ENCODE measurements at regions not wholly inside any gene's neighbourhood (a gene's known extent, or its start where the extent isn't known, plus 50 kb on each side); places are given as distances from the start of the nearest gene placed in this dataset.

DNA sequence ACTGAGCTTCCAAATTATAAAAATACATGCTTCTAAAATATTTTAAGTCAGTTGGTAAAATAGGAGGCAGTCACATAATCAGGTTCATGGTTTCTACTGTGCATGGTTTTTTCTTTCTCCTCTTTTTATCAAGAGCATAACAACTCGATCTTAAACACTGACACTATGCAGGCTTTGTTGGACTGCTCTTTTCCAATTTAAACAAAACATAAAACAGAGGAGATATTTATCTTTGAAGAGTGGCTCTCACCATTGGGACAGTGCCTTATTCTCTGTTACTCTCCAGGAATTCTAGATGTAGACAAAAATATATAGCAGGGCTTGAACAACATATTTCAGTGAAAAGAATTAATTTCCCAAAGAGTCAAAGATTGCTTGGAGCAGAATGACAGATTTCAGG, 883.5 kb upstream of the ADGRL2 start:
- Histone ChIP-seq H3K36me3 (no peaks in the 10 kb centered on the region), H3K4me3 (no peak overlapping the region), H3K27me3 (no peaks in the 10 kb centered on the region), H3K27ac (no peak overlapping the region), H3K4me1 (no peaks in the 10 kb centered on the region), H3K9me3 (no peaks in the 10 kb centered on the region)
- no peak for DNase-seq (ENCODE audit: low spot score in 2 of 2)
- intact Hi-C loops (cut with DNase I; ENCODE audit: low total_unique reads), result no loop called here
- TF ChIP-seq POLR2AphosphoS5 (IDR thresholded peaks at IDR 0.05), result no peak
- no peak for TF ChIP-seq POLR2A (IDR thresholded peaks at IDR 0.05)
- TF ChIP-seq, protein P1, sequence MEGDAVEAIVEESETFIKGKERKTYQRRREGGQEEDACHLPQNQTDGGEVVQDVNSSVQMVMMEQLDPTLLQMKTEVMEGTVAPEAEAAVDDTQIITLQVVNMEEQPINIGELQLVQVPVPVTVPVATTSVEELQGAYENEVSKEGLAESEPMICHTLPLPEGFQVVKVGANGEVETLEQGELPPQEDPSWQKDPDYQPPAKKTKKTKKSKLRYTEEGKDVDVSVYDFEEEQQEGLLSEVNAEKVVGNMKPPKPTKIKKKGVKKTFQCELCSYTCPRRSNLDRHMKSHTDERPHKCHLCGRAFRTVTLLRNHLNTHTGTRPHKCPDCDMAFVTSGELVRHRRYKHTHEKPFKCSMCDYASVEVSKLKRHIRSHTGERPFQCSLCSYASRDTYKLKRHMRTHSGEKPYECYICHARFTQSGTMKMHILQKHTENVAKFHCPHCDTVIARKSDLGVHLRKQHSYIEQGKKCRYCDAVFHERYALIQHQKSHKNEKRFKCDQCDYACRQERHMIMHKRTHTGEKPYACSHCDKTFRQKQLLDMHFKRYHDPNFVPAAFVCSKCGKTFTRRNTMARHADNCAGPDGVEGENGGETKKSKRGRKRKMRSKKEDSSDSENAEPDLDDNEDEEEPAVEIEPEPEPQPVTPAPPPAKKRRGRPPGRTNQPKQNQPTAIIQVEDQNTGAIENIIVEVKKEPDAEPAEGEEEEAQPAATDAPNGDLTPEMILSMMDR (IDR thresholded peaks at IDR 0.05), result no peak

DNA sequence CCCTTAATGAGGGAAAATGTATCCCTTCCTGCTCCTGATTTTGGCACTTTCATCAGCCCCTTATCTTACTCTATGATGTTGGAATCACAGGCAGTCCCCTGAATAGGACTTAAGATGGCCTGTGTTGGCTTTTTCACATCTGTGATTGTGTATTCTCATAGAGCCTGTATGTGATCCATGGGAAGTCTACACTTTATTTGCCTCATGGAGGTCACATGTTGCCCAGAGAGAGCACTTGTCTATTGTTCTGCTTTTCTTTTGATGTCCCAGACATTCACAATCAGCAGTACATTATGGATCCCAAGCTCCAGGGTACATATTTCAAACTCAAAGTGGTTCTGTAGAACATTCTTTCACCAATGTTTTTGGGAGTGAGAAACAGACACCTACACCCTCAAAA, 885.2 kb upstream of the ADGRL2 start:
- Histone ChIP-seq H3K27me3 (no peaks in the 10 kb centered on the region), H3K36me3 (no peaks in the 10 kb centered on the region), H3K27ac (no peak overlapping the region), H3K4me3 (no peak overlapping the region), H3K4me1 (no peaks in the 10 kb centered on the region), H3K9me3 (no peaks in the 10 kb centered on the region)
- DNase-seq (ENCODE audit: low spot score in 2 of 2), result no peak
- intact Hi-C loops (cut with DNase I; ENCODE audit: low total_unique reads), result no loop called here
- TF ChIP-seq, protein P1 (IDR thresholded peaks at IDR 0.05), result no peak
- TF ChIP-seq POLR2AphosphoS5 (IDR thresholded peaks at IDR 0.05) (no peak), POLR2A (IDR thresholded peaks at IDR 0.05) (no peak)

DNA sequence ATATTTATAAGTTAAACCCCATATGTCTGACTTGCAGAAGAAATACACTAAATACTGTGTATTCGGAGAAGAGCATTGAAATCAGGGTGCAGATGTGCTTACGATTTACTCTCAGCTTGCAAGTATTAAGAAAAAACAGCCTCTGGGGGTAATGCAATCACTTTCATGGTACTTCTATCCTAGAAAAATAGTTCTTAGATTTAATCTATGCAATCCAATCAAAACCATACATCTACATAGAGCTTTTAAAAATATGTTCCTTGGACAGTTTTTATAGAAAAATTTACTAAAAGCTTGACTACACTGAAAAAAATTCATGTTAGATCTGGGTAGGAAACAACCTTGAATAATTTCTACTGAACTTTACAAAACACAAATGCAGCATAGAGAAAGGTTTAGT, 890.3 kb upstream of the ADGRL2 start:
- Histone ChIP-seq H3K9me3 (no peaks in the 10 kb centered on the region), H3K36me3 (no peaks in the 10 kb centered on the region), H3K4me3 (no peak overlapping the region), H3K4me1 (no peaks in the 10 kb centered on the region), H3K27me3 (no peaks in the 10 kb centered on the region), H3K27ac (no peak overlapping the region)
- intact Hi-C loops (cut with DNase I; ENCODE audit: low total_unique reads), result no loop called here
- no peak for TF ChIP-seq POLR2A (IDR thresholded peaks at IDR 0.05)
- TF ChIP-seq, protein P1 (IDR thresholded peaks at IDR 0.05), result no peak
- TF ChIP-seq POLR2AphosphoS5 (IDR thresholded peaks at IDR 0.05), result no peak
- no peak for DNase-seq (ENCODE audit: low spot score in 2 of 2)

DNA sequence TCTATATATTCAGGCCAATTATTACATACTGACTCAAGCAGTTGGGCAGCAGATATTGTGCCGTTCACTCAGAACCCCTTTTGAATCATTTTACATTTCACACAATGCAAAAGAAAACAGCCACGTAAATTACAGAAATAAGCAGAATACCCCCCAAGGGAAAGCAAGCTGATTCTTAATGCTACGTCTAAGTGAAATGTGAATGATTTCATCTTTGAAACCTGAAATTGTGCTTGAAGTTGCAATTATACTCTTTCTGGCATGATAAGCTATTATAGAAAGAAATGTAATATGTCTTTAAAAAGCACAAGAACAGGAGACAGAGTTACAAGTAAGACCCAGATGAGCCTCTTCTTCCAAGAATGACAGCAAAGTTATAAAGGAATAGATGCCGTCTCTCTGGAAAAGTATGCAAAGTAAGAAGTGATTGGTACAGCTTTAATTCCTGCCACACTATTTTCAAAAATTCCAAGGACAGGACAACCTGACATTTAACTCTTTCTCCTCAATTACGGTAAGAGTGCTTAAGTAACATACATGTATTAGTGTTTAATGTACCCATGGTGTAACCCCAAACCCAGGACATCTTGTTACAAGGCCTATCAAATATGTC, 891.5 kb upstream of the ADGRL2 start:
- intact Hi-C loops (cut with DNase I; ENCODE audit: low total_unique reads), result no loop called here
- DNase-seq (ENCODE audit: low spot score in 2 of 2), result no peak
- no peaks in the 10 kb centered on the region for H3K36me3 ChIP-seq
- no peak for TF ChIP-seq POLR2AphosphoS5 (IDR thresholded peaks at IDR 0.05)
- TF ChIP-seq POLR2A (IDR thresholded peaks at IDR 0.05), result no peak
- no peaks in the 10 kb centered on the region for H3K9me3 ChIP-seq
- no peaks in the 10 kb centered on the region for H3K27me3 ChIP-seq
- H3K4me1 ChIP-seq, result no peaks in the 10 kb centered on the region
- H3K4me3 ChIP-seq, result no peak overlapping the region
- H3K27ac ChIP-seq, result no peak overlapping the region

DNA sequence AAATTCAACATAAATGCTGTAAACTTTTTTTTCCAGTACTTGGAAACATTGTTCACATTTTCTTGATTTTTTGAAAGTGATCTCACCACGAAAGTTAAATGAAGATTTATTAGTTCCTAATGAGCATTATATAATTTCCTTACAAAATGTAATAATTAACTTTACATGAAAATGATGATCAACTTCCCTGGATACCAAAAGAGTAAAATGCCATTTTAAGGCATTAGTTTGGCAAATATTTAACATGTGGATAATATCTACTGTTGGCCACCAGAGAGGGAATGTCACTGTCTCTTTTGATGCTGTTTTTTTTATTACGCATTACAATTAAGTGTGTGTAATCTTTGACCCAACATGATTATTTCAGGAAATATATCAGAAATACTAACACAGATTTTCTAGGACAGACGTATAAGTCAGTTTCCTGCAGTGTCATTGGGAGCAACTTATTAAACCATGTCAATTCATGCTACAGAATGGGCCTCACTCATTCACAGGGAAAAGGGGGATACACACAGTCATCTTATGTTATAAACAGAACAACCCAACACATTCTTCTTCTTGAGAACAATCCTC, 903.9 kb upstream of the ADGRL2 start:
- H3K4me1 ChIP-seq, result no peaks in the 10 kb centered on the region
- H3K27me3 ChIP-seq, result no peaks in the 10 kb centered on the region
- intact Hi-C loops (cut with DNase I; ENCODE audit: low total_unique reads), result no loop called here
- TF ChIP-seq, protein P1 (IDR thresholded peaks at IDR 0.05), result no peak
- TF ChIP-seq POLR2A (IDR thresholded peaks at IDR 0.05) (no peak), POLR2AphosphoS5 (IDR thresholded peaks at IDR 0.05) (no peak)
- H3K4me3 ChIP-seq, result no peak overlapping the region
- no peaks in the 10 kb centered on the region for H3K9me3 ChIP-seq
- no peak for DNase-seq (ENCODE audit: low spot score in 2 of 2)
- H3K27ac ChIP-seq, result no peak overlapping the region
- H3K36me3 ChIP-seq, result no peaks in the 10 kb centered on the region

Measured in breast epithelium (tissue), 4 donors.